WI38 (cell line): ENCODE measurements at regions not wholly inside any gene's neighbourhood (a gene's known extent, or its start where the extent isn't known, plus 50 kb on each side); places are given as distances from the start of the nearest gene placed in this dataset.

Source experiments
- H3K4me3 ChIP-seq: 2 replicates; pipeline ENCODE4 v1.5.1; 2011; ENCODE audit warnings: low read depth, mild to moderate bottlenecking, control low read depth, low read length
- TF ChIP-seq, protein P1 (sequence below): IDR thresholded peaks from 2 replicates; pipeline ENCODE4 v1.5.1; 2012; ENCODE audit warnings: low read depth, mild to moderate bottlenecking, control low read depth, low read length

- H3K4me3 ChIP-seq, result no peak overlapping the region
- TF ChIP-seq, protein P1, sequence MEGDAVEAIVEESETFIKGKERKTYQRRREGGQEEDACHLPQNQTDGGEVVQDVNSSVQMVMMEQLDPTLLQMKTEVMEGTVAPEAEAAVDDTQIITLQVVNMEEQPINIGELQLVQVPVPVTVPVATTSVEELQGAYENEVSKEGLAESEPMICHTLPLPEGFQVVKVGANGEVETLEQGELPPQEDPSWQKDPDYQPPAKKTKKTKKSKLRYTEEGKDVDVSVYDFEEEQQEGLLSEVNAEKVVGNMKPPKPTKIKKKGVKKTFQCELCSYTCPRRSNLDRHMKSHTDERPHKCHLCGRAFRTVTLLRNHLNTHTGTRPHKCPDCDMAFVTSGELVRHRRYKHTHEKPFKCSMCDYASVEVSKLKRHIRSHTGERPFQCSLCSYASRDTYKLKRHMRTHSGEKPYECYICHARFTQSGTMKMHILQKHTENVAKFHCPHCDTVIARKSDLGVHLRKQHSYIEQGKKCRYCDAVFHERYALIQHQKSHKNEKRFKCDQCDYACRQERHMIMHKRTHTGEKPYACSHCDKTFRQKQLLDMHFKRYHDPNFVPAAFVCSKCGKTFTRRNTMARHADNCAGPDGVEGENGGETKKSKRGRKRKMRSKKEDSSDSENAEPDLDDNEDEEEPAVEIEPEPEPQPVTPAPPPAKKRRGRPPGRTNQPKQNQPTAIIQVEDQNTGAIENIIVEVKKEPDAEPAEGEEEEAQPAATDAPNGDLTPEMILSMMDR, result no peak
These were observed 78.8 kb upstream of the PDE3A start for GRCh38 chr12:20289520-20289919.

DNA sequence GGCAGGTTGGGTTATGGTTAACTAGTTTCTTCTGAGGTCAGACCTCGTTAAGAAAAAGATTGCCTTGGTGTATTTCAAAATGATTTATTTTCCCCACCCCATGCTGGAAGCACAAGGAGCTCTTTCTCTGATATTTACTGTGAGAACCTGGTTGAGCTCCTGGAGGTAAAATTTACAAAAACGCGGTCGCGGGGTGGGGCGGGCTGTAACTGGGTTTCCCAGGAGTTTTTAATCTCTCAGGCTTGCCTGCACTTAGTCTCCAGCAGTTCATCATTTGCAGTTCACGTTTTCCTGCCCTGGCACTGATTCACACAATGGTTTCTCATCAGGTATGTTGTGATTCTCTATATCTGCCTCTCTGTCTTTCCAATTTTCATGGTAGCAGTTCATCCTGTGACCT is 67.9 kb upstream of the PDE3A start:
- TF ChIP-seq, protein P1, result no peak
- H3K4me3 ChIP-seq, result no peak overlapping the region

DNA sequence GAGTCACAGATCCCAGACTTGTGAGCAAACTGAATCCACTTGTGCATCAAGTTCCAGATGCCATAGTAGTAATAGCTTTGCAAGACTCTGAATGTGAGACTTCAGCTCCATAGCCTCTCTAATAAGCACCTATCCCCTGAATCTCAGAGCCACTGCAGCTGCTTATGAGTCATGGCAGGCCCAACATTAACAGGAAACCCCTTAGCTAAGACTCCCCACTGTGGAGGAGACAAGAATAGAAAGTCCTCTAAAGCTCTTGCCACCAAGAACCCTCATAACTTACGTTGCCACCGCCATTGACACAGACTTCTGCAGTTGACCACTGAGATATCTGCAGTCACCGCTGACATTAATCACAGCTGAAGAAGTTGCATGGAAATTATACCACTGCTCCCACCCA is 62.9 kb upstream of the PDE3A start:
- TF ChIP-seq, protein P1, result no peak
- H3K4me3 ChIP-seq, result no peak overlapping the region

- H3K4me3 ChIP-seq, result no peak overlapping the region
- TF ChIP-seq, protein P1, result no peak
These were observed 58.7 kb upstream of the PDE3A start for GRCh38 chr12:20309504-20310148.

DNA sequence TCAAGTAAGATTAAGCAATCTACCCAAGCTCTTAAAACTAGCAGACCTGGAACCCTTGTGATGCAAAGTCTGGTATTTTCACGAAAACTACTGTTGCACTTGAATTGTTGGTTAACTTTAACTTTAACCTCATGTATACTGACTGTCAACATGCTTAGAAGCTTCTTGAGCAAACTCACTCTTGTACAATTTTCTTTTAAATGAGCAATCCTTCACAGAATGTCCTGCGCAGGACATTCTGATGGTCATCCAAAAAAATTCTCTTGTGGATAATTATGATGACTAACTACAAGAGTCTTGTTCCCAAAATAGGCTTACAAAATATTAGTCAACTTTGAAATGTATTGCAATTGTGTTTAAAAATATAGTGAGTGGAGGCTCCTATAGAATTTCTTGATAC is 54.0 kb upstream of the PDE3A start:
- H3K4me3 ChIP-seq, result no peak overlapping the region
- TF ChIP-seq, protein P1, result no peak

DNA sequence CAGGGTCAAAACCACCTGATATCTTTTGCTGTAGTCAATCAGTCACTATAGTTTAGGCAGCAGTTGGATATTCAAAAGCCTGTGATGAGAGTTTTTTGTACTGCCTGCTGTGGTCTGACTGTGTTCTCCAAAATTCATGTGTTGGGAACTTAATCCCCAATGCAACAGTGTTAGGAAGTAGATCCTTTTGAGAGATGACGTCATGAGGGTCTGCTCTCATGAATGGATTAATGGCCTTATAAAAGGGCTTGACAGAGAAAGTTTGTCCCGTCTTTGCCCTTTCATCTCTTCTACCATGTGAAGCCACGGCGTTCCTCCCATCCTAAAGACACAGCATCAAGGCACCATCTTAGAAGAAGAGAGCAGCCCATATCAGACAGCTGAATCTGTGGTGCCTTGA is 50.8 kb upstream of the PDE3A start:
- TF ChIP-seq, protein P1, result no peak

More for the DNA sequence above, 50.8 kb upstream of the PDE3A start:
- no peak overlapping the region for H3K4me3 ChIP-seq
